NCI-H146 treated with DMSO at 0.1 percent for 48 hours (cell line): ENCODE measurements at regions not wholly inside any gene's neighbourhood (a gene's known extent, or its start where the extent isn't known, plus 50 kb on each side); places are given as distances from the start of the nearest gene placed in this dataset.

Source experiments
- DNase-seq: peaks from one replicate; lab custom pipeline; 2025; ENCODE audit not compliant: unreplicated experiment; lab: John Stamatoyannopoulos, UW

GRCh38 chr20:52592567-52592966 is 379.6 kb upstream of the TSHZ2 start:
- no peak for DNase-seq

DNA sequence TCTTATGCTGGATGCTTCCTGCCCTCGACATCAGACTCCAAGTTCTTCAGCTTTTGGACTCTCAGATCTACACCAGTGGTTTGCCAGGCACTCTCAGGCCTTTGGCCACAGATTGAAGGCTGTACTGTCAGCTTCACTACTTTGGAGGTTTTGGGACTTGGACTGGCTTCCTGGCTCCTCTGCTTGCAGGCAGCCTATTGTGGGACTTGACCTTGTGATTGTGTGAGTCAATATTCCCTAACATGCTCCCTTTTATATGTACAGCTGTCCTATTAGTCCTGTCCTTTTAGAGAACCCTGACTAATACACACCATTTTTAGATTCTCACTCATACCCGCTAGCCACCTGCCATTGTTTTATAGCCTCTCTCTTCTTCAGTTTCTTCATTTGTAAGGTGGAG is 382.1 kb upstream of the TSHZ2 start:
- DNase-seq, result no peak

- no peak for DNase-seq
These were observed 382.8 kb upstream of the TSHZ2 start for GRCh38 chr20:52589251-52589812.

DNA sequence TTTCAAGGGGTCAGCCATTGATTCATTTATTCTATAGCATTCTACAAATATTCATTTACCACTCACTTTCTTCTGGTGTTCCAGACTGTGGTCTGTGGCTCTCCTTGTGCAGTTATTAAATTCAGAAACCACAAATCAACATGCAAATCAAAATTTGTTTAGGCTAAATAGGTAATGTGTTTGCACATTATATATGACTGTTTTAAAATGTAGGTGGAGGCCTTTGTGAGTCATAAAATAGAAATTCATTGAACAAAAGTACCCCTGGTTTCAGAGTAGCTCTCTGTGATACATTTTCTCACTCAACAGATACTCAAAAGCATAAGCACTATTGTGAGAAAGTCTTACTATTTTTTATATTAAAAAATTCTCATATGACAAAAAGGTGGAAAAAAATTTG is 385.5 kb upstream of the TSHZ2 start:
- DNase-seq, result no peak

GRCh38 chr20:52585333-52585732 is 386.8 kb upstream of the TSHZ2 start:
- no peak for DNase-seq

DNA sequence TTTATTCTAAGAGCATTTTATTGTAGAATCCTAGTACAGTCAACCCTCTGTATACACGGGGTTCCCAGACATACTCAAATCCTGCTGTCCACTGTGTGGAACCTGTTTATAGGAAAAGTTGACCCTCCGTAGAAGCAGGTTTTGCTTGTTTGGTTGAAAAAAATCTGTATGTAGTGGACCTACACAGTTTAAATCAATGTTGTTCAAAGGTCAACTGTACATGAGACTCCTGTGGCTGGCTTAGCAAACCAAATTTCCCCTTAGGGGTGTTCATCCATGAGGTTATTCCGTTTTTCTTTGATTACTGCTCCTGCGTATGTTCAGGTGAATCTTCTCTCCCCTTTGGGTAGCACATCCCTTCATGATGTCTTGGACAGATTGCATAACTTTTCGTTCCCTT is 387.0 kb upstream of the ZFP64 start:
- DNase-seq, result no peak

DNA sequence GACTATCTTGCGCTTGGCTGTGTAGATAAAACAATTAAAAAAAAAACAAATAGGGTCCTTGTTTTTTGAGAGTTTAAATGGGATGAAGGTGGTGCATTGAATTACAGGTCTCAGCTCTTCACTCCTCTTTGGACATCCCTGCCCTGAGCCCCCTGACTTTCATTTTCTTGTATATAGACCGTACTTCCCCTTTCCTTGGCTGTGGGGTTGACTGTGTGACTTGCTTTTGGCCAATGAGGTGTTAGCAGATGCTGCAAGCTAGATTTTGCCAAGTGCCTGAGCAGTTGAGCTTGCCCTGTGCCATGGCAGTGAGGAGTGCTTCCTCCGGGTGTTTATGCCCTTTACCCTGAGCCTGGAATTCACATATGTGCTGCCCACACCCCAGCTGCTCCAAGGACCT is 386.1 kb upstream of the ZFP64 start:
- no peak for DNase-seq

- DNase-seq, result no peak
These were observed 381.1 kb upstream of the ZFP64 start for GRCh38 chr20:52572687-52573086.

GRCh38 chr20:52569201-52569600 is 377.6 kb upstream of the ZFP64 start:
- DNase-seq, result no peak

DNA sequence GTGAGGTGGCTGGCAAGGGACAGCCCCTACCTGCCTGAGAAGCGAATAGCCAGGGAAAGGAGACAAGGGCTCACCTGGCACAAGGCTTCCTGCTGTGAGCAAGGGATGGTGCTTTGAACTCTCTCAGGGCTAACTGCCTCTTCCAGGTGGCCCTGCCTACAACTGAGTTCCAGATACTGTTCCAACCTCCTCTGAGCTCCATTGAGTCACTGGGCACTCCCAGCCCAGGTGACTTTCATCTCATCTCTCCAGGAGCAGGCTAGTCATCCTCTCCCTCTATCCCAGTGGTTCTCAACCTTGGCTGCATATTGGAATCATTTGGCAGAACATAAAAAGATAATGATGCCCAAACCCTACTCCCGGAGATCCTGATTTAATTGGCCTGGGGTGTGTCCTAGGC is 374.0 kb upstream of the ZFP64 start:
- no peak for DNase-seq

- no peak for DNase-seq
These were observed 373.0 kb upstream of the ZFP64 start for GRCh38 chr20:52564594-52564993.

DNA sequence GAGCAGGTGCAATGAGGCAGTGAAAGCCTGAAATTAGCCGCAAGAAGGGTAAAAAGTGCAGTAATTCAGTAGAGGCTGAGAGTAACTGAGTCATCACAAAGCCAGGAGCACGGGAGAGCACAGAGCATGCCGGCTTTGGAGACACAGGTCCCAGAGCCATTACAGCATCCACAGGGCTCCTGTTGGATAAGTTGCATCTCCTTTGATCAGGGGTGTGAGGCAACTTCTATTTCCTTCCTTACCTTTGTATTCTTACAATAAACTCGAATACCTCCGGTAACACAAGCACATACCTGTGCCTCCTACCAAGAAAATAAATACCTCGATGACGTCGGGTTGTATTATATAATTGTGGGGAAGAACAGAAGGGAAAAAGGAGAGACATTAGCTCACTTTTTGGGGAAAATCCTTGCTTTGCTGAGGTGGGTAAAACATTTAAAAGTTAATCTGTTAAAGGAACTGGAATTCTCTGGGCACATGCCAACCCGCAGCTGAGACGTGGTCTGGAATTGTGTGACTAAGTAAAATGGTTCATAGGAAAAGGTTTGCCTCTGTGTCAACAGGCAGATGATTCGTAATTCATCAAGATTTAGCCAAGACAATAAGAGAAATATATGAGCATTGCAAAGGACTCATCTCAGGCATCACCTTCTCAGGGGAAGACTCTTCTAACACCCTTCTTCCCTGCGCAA is 360.7 kb upstream of the ZFP64 start:
- DNase-seq, result no peak

- no peak for DNase-seq
These were observed 350.6 kb upstream of the ZFP64 start for GRCh38 chr20:52542131-52542530.

DNA sequence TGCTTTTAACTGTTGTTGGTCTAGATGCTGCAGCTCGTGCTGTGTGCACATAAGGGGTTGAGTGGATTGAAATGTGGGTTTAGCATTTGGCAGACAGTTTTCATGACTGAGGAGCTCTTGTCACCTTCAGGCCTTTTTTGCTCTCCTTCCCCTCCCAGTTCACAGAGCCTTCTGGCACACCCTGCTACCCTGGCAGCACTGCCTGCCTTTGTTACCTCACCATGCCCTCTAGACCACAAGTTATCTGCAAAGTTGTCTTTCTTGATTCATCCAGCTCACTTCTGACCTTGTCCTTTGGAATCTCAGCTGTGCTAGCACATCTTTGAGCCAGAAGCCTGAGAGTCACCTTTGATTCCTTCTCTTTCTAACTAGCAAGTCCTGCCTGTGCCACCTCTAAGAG is 348.9 kb upstream of the ZFP64 start:
- DNase-seq, result no peak

- no peak for DNase-seq
These were observed 348.3 kb upstream of the ZFP64 start for GRCh38 chr20:52539891-52540290.

DNA sequence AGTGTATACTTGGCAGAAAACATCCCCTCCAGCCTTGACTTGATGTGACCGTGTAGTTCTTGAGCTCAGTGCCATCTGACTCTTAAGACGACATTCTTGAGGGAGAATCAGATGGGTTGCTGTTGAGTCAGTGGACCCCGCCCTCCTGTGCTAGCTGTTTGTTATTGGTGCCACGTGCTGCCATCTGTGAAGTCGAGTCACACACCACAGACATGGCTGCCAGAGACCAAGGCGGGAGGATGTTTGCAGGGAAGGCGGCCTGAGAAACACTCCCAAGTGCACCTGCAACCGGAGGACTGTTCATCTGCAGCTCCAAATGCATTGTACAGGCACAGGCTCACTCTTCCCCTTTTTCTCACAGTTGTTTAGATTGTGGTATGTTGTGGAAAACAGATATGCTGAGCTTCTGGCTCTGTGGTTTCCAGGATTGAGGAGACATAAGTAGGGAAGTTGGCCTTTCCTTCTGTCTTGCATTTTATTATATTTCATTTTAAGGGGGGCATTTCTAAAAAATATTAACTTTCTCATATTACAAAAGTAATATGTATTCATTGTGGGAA is 345.3 kb upstream of the ZFP64 start:
- DNase-seq, result no peak

DNA sequence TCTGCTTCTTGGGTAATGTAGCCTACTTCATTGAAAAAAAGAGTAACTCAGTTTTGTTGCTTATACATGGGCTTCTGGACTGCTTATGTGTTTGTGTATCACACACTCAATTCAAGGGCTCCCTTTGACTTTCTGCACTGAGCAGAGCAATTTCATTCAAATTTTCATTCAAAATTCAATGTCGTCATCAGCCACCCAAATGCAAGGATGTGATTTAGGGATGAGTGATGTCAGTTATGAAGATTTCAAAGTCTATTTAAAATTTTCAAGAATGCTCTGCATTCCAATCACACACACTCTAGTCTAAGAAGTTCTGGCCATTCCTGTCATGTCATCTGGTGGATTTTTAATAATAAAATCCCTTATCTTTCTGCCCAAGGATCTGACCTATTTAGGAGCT is 344.5 kb upstream of the ZFP64 start:
- DNase-seq, result no peak

DNA sequence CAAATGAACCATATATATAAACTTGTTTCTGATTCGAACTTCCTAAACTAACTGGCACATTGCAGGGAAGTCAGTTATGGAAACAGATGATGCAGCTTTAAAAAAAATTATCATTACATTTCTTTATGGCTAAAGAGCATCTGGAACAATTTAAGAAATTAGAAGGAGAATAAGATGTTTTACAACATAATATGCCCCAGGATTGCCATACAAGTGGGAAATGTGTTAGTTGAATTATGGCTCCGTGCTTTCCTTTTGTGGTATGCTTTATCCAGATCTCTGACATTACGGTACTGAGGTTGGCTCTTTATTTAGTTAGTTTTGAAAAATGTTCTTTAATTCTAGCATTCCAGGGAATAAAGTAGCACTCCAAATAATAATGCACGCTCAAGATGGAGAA is 343.0 kb upstream of the ZFP64 start:
- no peak for DNase-seq

DNA sequence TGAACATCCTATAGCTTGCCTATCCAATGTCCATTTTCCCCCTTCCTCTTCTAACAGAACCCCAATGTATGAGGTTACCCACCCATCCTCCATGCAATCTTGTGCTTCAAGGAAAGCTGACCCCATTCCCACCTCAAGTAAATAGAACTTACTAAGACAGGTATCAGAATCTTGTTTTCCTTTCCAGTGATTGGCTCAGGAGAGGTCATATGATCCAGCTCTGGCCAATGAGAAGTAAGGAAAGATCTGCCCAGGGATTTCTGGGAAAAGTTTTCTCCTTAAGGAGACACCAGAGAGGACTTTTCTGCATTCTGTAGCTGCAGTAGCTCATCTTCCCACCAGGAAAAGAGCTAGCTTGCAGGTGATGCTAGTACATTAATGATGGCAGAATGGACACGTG is 341.8 kb upstream of the ZFP64 start:
- DNase-seq, result no peak

GRCh38 chr20:52532674-52533073 is 341.1 kb upstream of the ZFP64 start:
- DNase-seq, result no peak

GRCh38 chr20:52530571-52530970 is 339.0 kb upstream of the ZFP64 start:
- DNase-seq, result no peak

GRCh38 chr20:52529826-52530225 is 338.2 kb upstream of the ZFP64 start:
- no peak for DNase-seq

DNA sequence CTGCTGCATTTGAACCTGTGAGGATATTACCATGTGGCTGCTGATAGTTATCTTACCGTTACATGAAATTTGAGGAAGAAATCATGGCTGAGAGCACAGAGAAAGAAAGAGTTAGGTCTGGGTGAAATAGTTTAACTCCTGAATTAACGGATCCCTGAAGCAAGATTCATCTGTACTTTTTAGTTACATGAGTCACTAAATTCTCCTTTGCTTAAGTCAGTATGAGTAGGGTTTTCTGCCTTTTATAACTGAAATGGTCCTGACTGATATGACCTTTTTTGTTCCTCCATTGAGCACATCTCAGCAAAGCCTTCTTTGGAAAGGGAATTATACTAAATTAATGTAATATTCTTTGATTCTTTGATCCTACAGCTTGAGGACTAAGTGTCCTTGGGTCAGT is 333.3 kb upstream of the ZFP64 start:
- DNase-seq, result no peak
